Activated B cell treated with CpG ODN at 0.5 μM for 24 hours (primary cell): ENCODE measurements at regions not wholly inside any gene's neighbourhood (a gene's known extent, or its start where the extent isn't known, plus 50 kb on each side); places are given as distances from the start of the nearest gene placed in this dataset.

Source experiments
- ATAC-seq: fragments of 200-7000 bp; cut with Tn5 transposase; one replicate; pipeline ENCODE4 v1.10.0; 2021; ENCODE audit warnings: low read depth, mild to moderate bottlenecking, moderate library complexity
- CTCF ChIA-PET: fragments of 350-600 bp; sonication (Branson Sonifier 250); formaldehyde crosslinking; loops from one replicate; lab custom pipeline; 2021; ENCODE audit warnings: antibody characterized with exemption; lab: Charles Lee
- POLR2A ChIA-PET: fragments of 350-600 bp; sonication (Branson Sonifier 250); formaldehyde crosslinking; loops from one replicate; lab custom pipeline; 2021; ENCODE audit warnings: antibody characterized with exemption; lab: Charles Lee
- DNase-seq: peaks from one replicate; pipeline ENCODE4 v3.0.0; 2022
- H3K27ac Mint-ChIP-seq: one replicate; pipeline ENCODE4 v1.8.0; 2020; ENCODE audit warnings: mixed read lengths
- H3K27me3 Mint-ChIP-seq: one replicate; pipeline ENCODE4 v1.8.0; 2021; ENCODE audit warnings: mixed read lengths
- H3K36me3 Mint-ChIP-seq: one replicate; pipeline ENCODE4 v1.8.0; 2021; ENCODE audit warnings: low read depth, mixed read lengths
- H3K4me1 Mint-ChIP-seq: one replicate; pipeline ENCODE4 v1.8.0; 2021; ENCODE audit warnings: mixed read lengths
- H3K4me3 Mint-ChIP-seq: one replicate; pipeline ENCODE4 v1.8.0; 2020; ENCODE audit warnings: mild to moderate bottlenecking, mixed read lengths
- H3K9me3 Mint-ChIP-seq: one replicate; pipeline ENCODE4 v1.8.0; 2020; ENCODE audit warnings: mixed read lengths
- CTCF ChIP-seq: fragments of 200-600 bp; IDR thresholded peaks from one replicate; pipeline ENCODE4 v1.8.0; 2022; ENCODE audit warnings: antibody characterized with exemption, mild to moderate bottlenecking
- intact Hi-C: fragments of 100-400 bp; cut with micrococcal nuclease; formaldehyde crosslinking; loops from one replicate; pipeline ENCODE4 v1.15.1; 2024

DNA sequence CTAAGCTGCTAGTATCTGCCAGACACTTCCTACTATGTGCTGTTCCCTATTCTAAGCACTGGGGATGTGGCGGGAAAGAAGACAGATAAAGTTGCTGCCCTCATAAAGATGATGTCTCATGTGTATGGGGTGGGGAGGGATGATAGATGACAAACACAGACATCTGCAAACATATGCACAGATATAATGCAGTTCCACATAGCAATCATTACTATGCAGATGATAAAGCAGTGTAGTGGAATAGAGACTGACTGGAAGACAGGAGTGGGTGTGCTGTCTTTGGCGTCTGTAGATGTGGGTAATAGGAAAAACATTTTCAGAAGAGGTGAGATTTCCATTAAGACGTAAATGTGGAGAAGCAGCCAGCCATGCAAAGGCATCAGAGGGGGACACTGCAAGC lies 243.6 kb downstream of the DPY19L2 start:
- Mint-ChIP-seq H3K9me3 (no peaks in the 10 kb centered on the region), H3K27ac (no peak overlapping the region), H3K4me1 (no peaks in the 10 kb centered on the region), H3K4me3 (no peak overlapping the region), H3K36me3 (no peaks in the 10 kb centered on the region), H3K27me3 (no peaks in the 10 kb centered on the region)
- DNase-seq (no peak), ATAC-seq (no peak)
- ChIA-PET POLR2A (no interaction called here), CTCF (no interaction called here)
- intact Hi-C loops, result no loop called here
- no peak for TF ChIP-seq CTCF

- DNase-seq (no peak), ATAC-seq (no peak)
- ChIA-PET CTCF (no interaction called here), POLR2A (no interaction called here)
- Mint-ChIP-seq H3K4me3 (no peak overlapping the region), H3K36me3 (no peaks in the 10 kb centered on the region), H3K9me3 (no peaks in the 10 kb centered on the region), H3K4me1 (no peaks in the 10 kb centered on the region), H3K27ac (no peak overlapping the region), H3K27me3 (no peaks in the 10 kb centered on the region)
- TF ChIP-seq CTCF, result no peak
- intact Hi-C loops, result no loop called here
Measured at GRCh38 chr12:63423839-63424238, 244.5 kb downstream of the DPY19L2 start.

GRCh38 chr12:63420206-63420644 lies 248.1 kb downstream of the DPY19L2 start:
- no peaks in the 10 kb centered on the region for H3K36me3 Mint-ChIP-seq
- DNase-seq (no peak), ATAC-seq (no peak)
- ChIA-PET POLR2A (no interaction called here), CTCF (interaction anchor here (1.1 to 1.7 kb wide), 5 partner anchors 10 to 838 kb away, joined by 3 to 8 read pairs (median 4); no protein-coding TSS in a partner anchor)
- H3K9me3 Mint-ChIP-seq, result no peaks in the 10 kb centered on the region
- no peak overlapping the region for H3K27ac Mint-ChIP-seq
- H3K27me3 Mint-ChIP-seq, result no peaks in the 10 kb centered on the region
- intact Hi-C loops, result loop anchor here (1.0 kb wide), 1 partner anchor 382 kb away; no protein-coding TSS in a partner anchor
- TF ChIP-seq CTCF, result no peak
- no peak overlapping the region for H3K4me3 Mint-ChIP-seq
- H3K4me1 Mint-ChIP-seq, result no peaks in the 10 kb centered on the region

DNA sequence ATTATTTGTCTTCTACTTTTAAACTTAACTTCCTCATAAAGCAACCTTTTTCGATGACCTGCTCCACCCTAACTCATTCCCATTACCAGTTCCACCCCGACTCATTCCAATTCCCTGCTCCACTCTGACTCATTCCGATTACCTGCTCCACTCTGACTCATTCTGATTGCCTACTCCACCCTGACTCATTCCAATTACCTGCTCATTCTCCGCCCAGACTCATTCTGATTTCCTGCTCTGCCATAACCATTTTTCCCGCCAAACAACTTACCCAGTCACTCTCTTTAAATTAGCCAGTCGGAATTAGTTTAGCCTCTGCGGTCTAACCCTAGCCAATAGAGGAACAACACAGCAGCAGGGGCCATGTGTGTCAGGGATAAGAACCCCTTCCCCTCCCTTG lies 249.1 kb downstream of the DPY19L2 start:
- Mint-ChIP-seq H3K9me3 (peaks cover 2% of the 10 kb centered on the region), H3K27me3 (no peaks in the 10 kb centered on the region), H3K36me3 (no peaks in the 10 kb centered on the region), H3K4me3 (no peak overlapping the region), H3K4me1 (no peaks in the 10 kb centered on the region), H3K27ac (no peak overlapping the region)
- ChIA-PET POLR2A (no interaction called here), CTCF (interaction anchor here (1.0 kb wide), 1 partner anchor 382 kb away, joined by 3 read pairs; no protein-coding TSS in a partner anchor)
- intact Hi-C loops, result no loop called here
- no peak for DNase-seq
- no peak for ATAC-seq
- no peak for TF ChIP-seq CTCF

- ChIA-PET POLR2A (no interaction called here), CTCF (no interaction called here)
- DNase-seq, result no peak
- intact Hi-C loops, result no loop called here
- ATAC-seq, result no peak
- Mint-ChIP-seq H3K27me3 (no peaks in the 10 kb centered on the region), H3K4me3 (no peak overlapping the region), H3K4me1 (no peaks in the 10 kb centered on the region), H3K27ac (no peak overlapping the region), H3K9me3 (peaks cover 2% of the 10 kb centered on the region), H3K36me3 (no peaks in the 10 kb centered on the region)
- TF ChIP-seq CTCF, result no peak
Measured at GRCh38 chr12:63416788-63417187, 251.5 kb downstream of the DPY19L2 start.
